ENCODE measurements at regions not wholly inside any gene's neighbourhood (a gene's known extent, or its start where the extent isn't known, plus 50 kb on each side); places are given as distances from the start of the nearest gene placed in this dataset.
"Not testable (repeated sequence)": the region's sequence is repeated elsewhere in the genome, so short reads cannot be mapped to it uniquely, and the experiment has no call there.

DNA sequence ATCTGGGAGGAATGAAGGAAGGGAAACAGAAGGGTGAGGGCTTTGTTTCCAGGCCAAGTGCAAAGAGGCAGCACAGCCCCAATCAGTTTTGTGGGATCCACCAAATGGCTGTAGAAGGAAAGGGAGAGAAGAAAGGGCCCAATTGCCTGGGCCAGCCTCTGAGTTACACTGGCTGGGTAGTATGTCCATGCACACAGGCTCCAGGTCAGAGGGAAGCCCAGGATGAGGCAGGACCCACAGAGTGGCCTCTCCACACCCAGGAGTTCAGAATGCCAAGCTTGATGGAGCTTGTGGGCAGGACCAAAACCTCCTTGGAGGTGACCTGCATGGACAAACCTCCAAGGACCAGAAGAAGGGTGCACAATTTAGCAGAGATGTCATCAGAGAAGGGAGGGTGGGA, 178.2 kb upstream of the TSHZ3 start:
- intact Hi-C loops (cut with micrococcal nuclease) = no loop called here

DNA sequence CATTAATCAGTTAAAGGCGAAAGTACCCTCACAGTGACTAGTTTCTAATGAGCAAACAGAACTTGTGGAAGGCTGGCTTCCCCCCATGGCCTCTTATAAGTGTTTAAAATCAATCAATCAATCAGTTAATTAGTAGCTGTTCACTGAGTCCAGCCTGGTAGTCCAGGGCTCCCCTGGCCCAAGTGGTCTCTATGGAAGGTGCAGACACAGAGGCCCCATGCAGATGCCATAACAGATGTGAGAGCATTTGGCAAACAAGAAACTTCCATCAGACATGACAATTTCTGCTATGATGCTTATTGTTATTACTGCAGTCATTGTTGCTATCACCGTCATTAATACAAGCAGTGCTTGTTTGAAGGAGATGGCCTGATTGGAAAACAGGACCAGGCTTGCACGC, 179.0 kb upstream of the TSHZ3 start:
- intact Hi-C loops (cut with micrococcal nuclease) = no loop called here

DNA sequence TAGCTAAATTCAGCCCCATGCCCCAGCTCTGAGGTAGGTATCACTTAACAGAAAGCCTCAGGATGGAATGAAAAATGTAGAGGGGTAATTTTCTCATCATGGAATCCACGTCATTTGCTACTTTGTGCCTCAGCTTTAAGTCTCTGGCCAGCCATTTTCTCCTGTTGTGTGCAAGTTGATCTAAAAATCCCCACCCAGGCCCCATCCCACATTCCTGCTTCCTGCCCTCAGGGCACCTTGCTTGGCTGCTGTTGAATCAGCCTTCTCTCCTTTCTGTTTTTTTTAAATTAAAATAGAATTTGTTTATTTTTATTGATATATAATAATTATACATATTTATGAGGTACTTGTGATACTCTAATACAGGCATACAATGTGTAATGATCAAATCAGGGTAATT, 179.9 kb upstream of the TSHZ3 start:
- intact Hi-C loops (cut with micrococcal nuclease) = no loop called here

DNA sequence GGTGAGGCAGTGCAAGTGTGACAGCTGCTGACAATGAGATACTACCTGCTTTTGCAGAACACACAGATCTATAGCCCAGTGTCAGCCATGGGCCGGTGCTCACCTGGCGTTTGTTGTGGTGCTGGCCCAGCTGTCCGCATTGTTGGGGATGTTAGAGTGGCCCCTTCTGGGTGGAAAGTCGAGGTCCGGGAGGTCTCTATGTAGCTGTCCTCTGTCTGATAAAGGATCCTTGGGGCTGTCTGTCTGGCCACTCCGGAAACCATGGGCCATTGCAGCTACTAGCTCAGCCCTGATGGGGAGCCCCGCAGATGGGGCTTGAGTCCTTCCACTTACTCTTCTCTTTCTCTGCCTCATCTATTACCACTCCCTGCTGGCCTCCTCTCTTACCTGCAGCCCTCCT, 181.5 kb upstream of the TSHZ3 start:
- intact Hi-C loops (cut with micrococcal nuclease) = no loop called here

DNA sequence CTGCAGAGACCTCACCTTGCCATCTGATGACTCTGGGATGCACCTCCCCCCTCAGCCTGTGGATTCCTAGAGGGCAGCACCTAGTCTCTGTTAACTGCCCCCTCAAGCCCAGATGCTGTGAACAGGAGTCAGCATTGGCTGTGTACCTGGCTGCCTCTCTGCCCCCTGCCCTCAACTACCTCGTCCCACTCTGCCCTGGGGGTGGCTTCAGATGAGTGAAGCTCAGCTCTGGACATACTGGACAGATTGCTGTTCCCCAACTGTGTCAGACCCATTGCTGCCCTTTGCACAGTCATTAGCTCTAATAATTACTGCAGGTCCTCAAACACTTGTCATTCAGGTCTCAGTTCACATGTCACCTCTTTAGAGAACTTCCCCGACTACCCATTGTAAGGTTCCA, 182.1 kb upstream of the TSHZ3 start:
- intact Hi-C loops (cut with micrococcal nuclease) = no loop called here

DNA sequence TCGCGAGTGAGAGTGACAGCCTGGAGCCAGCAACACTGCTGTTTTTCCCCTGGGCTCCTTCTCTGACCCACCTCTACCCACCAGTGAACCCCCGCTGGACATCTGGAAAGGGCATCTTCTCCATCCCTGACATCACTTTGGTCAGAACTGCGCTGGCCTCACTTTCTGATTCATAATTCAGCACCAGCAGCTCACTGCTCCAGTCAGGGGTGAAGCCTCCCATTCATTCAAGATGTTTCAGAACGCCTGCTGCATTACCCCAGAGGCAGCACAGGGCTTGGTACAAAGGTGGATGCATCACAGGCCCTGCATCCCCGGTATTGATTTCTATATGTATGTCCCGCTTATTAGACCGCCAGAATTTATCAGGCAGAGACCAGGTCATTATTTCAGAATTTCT, 182.8 kb upstream of the TSHZ3 start:
- intact Hi-C loops (cut with micrococcal nuclease) = no loop called here

DNA sequence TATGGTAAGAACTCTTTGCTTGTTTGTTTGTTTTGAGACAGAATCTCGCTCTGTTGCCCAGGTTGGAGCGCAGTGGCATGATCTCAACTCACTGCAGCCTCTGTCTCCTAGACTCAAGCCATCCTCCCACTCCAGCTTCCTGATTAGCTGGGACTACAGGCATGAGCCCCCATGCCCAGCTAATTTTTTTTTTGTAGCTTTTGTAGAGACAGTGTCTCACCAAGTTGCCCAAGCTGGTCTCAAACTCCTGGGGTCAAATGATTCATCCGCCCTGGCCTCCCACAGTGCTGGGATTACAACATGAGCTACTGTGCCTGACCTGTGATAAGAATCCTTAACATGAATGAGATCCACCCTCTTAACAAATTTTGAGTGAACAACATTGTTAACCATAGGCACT, 183.9 kb upstream of the TSHZ3 start:
- intact Hi-C loops (cut with micrococcal nuclease) = no loop called here

DNA sequence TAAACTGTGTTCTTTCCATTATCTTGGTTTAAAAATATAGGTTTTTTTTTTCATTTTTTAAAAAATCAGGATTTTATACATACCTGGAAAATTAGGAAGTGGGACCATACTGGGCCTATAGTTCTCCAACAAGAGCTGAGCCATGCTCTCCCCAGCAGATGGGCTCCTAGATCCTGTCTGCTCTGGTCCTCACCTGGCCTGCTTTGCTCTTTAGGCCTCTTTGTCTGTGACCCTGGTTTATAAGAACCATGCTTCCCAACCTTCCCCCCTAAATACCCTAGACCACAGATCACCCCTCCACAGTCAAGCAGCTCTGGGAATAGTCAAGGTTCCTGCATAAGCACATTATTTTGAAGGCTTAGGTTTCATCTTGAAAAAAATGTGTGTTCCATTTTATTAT, 185.0 kb upstream of the TSHZ3 start:
- intact Hi-C loops (cut with micrococcal nuclease) = no loop called here

DNA sequence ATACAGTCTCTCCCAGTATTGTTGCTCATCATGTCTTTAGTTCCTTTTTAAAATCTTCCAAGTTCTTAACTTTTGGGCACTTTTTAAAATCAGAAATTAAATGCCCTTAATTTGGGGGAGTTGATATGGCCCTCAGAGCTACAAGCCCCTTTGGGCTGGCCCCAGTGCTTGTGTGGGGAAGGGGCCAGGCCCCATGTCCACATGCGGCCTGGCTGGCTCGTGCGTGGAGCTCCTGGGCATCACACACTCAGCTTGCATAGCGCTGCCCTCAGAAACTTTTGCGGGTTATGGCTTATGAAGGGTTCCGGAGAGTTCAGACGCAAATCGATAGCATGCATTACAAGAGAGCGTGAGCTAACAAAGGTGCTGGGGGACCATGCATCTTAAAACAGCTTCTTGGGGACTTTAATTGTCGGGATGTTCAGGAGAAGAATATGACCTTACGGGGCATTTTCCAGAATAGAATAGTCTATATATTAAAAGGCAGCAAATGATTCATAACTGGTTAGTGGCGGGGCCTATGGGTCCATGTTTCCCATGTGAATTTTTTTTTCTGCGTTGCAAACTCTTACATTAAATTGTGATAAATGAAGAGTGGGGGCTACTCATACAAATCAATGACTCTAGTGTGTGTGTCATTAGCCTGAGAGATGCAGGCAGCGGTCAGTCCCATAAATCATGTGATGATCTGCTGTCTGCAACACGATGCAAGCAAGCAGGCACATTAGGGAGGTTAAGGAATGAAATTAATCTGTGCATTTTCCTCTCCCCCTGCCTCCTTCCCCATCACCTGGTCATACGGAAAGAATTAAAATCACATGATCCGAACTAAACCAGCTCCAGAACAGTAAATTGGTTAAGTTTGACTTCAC, 185.8 kb upstream of the TSHZ3 start:
- intact Hi-C loops (cut with micrococcal nuclease) = no loop called here

DNA sequence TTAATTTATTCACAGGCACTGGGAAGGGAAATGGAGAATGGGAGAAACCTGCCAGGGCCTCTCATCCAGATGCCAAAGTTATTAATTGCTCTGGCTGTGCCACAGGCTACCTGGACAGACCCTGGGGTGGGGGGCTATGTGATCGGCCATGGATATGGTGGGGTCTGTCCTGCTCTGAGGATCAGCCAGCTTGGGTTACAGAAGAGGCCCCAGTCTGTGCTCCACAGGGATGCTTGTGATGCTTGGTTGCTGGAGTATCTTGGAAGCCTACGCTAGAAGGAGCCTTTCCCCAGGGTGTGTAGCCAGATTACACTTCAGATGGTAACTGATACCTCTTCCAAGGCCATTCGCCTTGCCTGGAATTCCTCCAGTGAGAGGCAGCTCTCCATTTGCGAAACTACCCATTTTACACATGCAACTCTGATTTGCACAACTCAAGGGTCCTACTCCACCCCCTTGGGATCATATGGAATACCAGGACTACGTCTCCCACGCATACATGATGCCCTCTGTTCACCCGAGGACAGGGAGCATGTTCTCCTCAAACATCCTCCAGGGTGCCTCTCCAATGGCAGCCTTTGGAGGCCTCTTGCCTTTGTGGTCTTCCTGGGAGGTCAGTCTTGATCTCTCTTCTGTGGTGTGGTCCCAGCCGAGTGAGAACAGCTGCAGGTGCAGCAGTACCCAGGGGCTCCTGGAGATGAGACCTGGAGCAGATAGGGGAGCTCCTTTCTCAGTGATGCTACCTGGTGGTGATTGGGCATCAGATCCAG, 186.6 kb upstream of the TSHZ3 start:
- intact Hi-C loops (cut with micrococcal nuclease) = no loop called here

DNA sequence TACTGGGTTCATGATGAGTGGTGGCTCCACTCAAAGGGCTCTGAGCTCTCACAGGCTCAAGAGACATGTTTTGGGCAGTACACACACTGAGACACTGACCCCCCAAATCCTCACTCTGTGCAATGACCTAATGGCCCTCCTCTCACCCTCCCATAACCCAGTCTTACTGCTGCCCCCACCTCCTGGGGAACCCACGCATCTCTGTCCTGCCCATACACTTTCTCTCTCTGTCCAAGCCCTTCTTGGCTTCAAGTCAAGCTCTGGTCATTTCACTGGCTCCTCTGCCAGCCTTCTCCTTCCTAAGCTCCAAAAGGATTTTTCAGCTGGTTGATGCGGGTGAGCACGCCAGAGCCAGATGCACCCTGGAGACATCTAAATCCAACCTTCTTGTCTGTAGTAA, 187.9 kb upstream of the TSHZ3 start:
- intact Hi-C loops (cut with micrococcal nuclease) = no loop called here

DNA sequence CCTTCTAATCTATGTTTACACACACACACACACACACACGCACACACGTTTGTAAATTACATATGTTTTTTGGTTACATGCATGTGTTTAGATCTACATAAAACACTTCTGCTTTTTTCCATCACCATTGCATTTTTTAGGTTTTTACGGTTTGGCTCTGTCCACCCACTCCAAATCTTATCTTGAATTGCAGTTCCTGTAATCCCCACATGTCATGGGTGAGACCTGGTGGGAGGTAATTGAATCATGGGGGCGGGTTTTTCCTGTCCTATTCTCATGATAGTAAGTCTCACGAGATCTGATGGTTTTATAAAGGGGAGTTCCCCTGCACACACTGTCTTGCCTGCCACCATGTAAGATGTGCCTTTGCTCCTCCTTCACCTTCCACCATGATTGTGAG, 188.7 kb upstream of the TSHZ3 start:
- intact Hi-C loops (cut with micrococcal nuclease) = not testable (repeated sequence)

DNA sequence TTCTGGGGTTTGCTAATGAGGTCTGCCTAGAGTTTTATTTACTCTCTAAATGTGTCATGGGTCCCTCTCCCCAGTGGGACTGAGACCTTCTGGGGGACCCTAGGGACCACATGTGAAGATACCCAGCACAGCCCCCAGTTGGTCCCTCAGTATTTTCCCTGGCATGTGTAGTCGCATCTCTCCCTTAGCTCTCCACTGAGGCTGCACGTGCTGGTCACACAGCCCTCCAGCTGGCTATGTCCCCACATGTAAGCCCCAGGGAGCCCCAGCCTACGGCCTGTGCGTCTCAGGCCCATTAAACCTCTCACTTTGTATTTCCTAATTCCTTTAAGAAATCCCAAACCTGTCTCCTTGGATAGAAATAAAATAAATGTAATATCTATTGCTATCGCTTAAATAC, 189.6 kb upstream of the TSHZ3 start:
- intact Hi-C loops (cut with micrococcal nuclease) = no loop called here

DNA sequence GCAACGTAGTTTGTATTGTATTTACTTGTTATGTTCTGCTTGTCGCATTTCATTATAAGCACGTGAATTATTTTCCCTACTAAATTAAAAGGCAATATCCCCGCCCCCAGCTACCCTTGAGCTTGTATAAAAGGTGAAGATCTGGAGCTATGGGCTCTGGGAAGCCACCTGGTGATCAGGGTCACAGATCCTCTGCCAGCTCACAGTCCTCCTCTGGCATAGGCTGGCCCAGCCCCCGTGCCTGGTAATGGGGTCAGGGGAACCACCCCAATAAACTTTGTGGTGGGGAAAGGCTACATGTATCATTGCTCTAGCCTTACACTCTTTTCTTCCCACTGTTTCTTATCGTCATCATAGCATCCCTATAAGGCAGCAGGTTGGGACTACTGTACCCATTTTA, 190.2 kb upstream of the TSHZ3 start:
- intact Hi-C loops (cut with micrococcal nuclease) = no loop called here

DNA sequence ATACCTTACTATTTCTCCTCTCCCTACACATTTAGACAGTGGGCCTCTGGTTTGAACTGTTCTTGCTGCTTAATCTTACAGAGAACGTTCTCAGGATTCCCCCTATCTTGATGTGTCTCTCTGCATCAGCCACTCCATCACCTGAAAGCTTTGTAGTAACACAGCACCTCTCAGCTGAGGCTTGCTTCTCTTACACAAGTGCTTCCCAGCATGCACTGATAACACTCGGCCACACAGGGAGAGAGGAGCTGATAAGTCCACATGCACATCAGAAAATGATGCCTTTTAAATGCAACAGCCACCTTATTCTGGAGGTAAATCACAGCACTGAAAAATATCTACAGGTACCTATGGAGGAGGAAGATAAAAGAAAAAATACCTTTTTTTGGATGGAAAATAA, 192.2 kb upstream of the TSHZ3 start:
- intact Hi-C loops (cut with micrococcal nuclease) = no loop called here

DNA sequence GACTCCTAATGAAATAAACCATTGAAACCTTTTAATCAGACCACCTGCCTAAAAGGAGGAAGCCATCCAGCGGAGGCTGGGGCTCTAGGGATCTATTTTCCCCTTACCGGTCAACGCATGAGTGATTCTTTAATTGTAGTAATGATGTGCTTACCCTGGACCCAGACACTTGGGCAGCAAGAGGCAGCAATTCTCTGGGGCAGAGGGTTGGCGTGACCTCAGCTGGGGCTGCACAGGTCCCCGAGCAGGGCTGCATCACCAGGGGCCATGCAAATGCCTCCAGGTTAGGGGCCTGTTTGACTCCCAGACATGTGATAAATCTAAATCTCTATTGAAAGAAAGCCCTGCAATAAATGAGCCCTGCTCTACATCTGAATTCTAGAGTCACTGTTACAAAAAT, 194.2 kb upstream of the TSHZ3 start:
- intact Hi-C loops (cut with micrococcal nuclease) = no loop called here

DNA sequence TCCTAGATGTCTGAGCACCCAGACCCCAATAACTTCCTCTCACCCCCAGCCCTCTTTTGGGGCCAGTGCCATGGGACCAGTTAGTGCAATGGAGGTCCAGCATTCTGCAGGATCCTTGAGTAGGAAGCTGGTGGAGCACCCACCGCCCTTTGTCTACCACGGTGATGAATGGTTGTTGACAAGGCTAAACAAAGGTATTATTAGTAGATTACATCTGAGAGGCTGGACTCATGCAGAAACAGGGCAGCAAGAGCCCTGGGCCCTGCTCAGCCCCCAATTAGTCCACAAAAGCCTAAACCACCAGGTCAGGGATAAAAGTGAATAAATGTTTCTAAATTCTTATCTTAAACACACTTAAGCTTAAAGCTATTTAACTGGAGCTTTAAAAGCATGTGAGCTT, 196.5 kb upstream of the TSHZ3 start:
- intact Hi-C loops (cut with micrococcal nuclease) = no loop called here

DNA sequence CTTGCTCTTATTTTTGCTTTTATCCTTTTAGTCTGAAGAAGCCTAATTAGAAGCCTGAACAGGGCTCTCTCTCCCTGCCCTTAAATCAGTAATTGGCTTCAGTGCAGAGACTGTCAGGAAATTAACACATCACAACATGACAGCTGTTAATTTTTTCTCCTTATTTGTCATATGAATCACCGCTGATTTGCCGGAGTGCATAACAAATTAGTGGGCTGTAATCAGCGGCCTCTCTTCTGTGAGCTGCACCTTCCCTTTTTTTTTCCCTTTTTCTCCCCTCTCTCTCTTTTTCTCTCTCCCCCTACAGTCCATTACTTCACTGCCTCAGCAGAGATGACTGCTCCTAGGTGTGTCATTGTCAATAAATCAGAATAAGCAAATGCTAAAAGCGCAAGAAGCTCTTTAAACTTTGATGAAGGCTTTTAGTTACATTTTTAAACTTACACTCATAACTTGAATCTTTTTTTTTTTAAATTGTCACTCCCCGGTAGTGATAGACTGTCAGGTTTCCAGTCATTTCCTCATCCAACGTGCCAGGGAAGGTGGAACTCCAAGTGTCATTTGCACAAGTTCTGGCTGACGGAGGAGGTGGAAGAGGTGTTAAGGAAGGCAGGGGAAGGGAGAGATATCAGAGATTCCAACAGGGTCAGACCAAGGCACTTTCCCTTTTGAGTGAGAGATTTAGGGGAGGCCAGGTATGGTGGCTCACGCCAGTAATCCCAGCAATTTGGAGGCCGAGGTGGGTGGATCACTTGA, 197.1 kb upstream of the TSHZ3 start:
- intact Hi-C loops (cut with micrococcal nuclease) = no loop called here

DNA sequence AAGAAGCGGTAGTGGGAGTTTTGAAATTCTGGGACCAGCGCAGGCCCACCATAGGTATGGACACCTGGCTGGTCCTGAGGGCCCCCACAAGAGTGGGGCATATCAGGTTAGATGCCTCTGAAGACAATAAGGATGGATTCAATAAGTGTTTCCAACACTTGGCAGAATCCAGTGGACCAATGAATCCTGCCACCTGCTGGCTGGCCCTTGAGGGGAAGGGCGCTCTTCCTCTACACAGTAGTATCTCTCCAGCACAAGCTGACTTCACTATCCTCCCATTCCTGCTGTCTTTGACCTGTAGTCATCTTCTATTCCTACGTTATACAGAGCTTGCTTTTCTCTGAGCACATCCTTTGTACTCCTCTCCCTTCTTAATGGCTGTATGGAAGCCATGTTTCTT, 199.7 kb upstream of the TSHZ3 start:
- intact Hi-C loops (cut with micrococcal nuclease) = no loop called here

DNA sequence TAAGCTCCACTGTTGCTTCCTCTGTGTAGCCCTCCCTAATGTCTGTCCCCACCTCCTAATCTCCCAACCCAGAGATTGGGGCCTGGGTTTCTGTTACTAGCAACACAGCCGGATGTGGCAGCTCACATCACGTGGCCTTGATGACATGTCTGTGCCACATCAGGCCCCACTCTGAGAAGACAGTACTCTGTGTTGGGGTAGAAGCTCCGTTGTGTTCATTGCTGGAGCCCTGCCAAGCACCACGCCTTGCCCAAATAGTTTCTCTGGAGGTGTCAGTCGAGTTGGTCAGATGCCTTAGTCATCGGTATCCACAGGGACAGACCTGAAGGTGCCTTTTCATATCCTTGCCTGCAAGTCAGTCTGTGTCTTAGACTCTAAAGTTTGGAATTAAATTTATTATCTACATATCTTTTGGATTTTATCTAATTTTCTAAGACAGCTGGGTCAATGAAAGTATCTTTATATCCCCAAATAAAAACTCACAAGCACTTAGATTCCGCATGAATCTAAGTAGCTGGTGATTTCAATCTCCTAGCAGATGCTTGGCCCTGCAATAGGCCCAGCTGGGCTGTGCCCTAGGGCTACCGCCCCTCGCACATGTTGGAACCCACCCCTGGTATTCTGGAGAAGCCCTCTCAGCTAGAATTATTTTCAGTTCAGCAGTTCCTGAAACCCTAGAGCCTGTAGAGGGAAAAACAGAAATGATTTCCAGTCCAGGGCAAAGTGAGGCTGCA, 204.0 kb upstream of the TSHZ3 start:
- intact Hi-C loops (cut with micrococcal nuclease) = no loop called here

DNA sequence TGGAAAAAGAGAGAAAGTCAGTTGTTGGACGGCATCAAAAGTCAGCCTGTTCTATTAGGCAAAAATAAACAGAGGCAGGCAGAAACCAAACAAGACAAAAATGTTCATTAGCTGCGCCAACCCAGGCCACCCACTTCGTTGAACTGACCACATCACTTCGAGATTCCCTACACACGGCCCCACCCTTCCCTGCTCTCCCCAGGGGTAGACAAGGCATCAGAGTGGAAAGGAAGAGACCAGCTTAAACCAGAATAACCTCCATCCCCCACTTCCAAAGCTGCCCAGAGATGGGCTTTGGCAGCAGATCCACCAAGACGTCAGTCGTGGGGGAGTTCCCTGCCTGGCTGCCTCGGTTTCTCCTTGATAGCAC, 204.6 kb upstream of the TSHZ3 start:
- intact Hi-C loops (cut with micrococcal nuclease) = no loop called here

DNA sequence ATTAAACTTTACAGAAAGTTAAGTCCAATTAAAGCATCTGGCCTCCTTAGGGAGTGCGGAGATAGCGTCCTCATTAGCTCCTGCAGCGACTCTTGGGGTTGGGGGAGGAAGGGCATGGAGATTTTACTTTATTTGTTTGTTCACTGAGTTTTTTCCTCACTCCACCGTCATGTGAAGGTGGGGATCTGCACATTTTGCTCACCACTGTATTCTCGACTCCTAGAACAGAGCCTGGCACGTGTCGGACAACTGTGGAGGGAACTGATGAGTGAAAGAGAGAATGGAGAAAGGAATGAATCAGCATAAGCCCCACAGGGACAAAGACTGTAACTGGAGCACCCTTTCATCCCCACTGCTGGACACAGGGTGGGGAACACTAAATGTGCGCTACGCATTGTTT, 205.1 kb upstream of the TSHZ3 start:
- intact Hi-C loops (cut with micrococcal nuclease) = no loop called here

Data from T-helper 2 cell treated with Interferon-gamma antibody and Interleukin-4, amounts not matched to agents 100 ng/mL and 5 ng/mL, for 36 hours (primary cell).